Motor neuron (in vitro differentiated cells): ENCODE measurements at regions not wholly inside any gene's neighbourhood (a gene's known extent, or its start where the extent isn't known, plus 50 kb on each side); places are given as distances from the start of the nearest gene placed in this dataset.

ENCODE experiments used
- ATAC-seq, 8 experiments: fragments of 200-7000 bp; cut with Tn5 transposase; replicated peaks in 6 of 8; 2 replicates each; pipeline ENCODE4 v1.8.0; 2021; ENCODE audit warnings: mild to moderate bottlenecking in 8 of 8, moderate library complexity in 8 of 8
- H3K27ac ChIP-seq, 2 donors: fragments of 250-450 bp; sonication (Bioruptor Pico); 2 replicates each; pipeline ENCODE4 v1.9.0; 2021; ENCODE audit warnings: antibody characterized with exemption in 2 of 2, mild to moderate bottlenecking in 2 of 2, moderate library complexity in 1 of 2
- H3K4me1 ChIP-seq, 2 donors: fragments of 250-450 bp; sonication (Bioruptor Pico); replicated peaks in 1 of 2; 2 replicates each; pipeline ENCODE4 v1.6.1; 2021; ENCODE audit warnings: antibody characterized with exemption in 2 of 2, mild to moderate bottlenecking in 2 of 2, moderate library complexity in 1 of 2
- H3K4me3 ChIP-seq, 5 donors: fragments of 250-450 bp; sonication (Bioruptor Pico); 2 replicates each; pipeline ENCODE4 v1.9.0; 2021; ENCODE audit warnings: antibody characterized with exemption in 5 of 5, mild to moderate bottlenecking in 5 of 5, moderate library complexity in 4 of 5
- WGBS, 10 experiments: fragments of 450-650 bp; shearing (Covaris generic); methylation state at CpG; one replicate each; pipeline ENCODE4 v1.0.0; 2022; 5-methylcytosine and 5-hydroxymethylcytosine counted together
- in situ Hi-C, 9 experiments: fragments of 400-800 bp; cut with MboI; loops; one replicate each; pipeline ENCODE4 v1.15.0; 2021; ENCODE audit warnings: low sequenced_read_pairs in 9 of 9, low pct_unique_long_range_greater_than_20kb in 2 of 9; ENCODE audit not compliant: unreplicated experiment in 9 of 9

GRCh38 chr11:45507916-45508315, 157.5 kb downstream of the CHST1 start:
- Histone ChIP-seq H3K4me3 (no peak overlapping the region), H3K4me1 (peaks cover 13 to 15% of the 10 kb centered on the region in 2 donors), H3K27ac (no peak overlapping the region)
- in situ Hi-C loops: no loop called here
- no peak for ATAC-seq
- WGBS, 10 experiments: 40 to 100% (median 95%) methylated on average over 1 to 4 of the region's 4 CpGs; no CpG with 5 or more reads in 7 of the 10 experiments

- Histone ChIP-seq H3K4me1 (peaks cover 39 to 43% of the 10 kb centered on the region in 2 donors), H3K27ac (no peak overlapping the region), H3K4me3 (no peak overlapping the region)
- in situ Hi-C loops: no loop called here
- 5 to 100% (median 88%) methylated on average over 1 to 4 of the region's 4 CpGs for WGBS, 10 experiments
- ATAC-seq: no peak
Measured at GRCh38 chr11:45503311-45503710, 162.1 kb downstream of the CHST1 start.

GRCh38 chr11:45502226-45502545, 163.2 kb downstream of the CHST1 start:
- peak in 3 of 8 experiments; percentile 5 to 23 (median 18) for ATAC-seq
- WGBS, 10 experiments: 41 to 100% (median 50%) methylated on average over 3 to 4 of the region's 5 CpGs; no CpG with 5 or more reads in 7 of the 10 experiments

GRCh38 chr11:45501392-45502225, 163.8 kb downstream of the CHST1 start:
- ATAC-seq: peak in 6 of 8 experiments; percentile 61 to 88 (median 86)
- no peak overlapping the region for H3K4me3 ChIP-seq
- peaks cover 39 to 43% of the 10 kb centered on the region in 2 donors for H3K4me1 ChIP-seq
- H3K27ac ChIP-seq: peak overlapping the region; percentile 90 to 93
- in situ Hi-C loops: no loop called here
- 0 to 100% (median 0%) methylated on average over 1 to 4 of the region's 9 CpGs; no CpG with 5 or more reads in 4 of the 10 experiments for WGBS, 10 experiments

More at GRCh38 chr11:45502226-45502545, 163.2 kb downstream of the CHST1 start:
- H3K4me1 ChIP-seq: peaks cover 39 to 43% of the 10 kb centered on the region in 2 donors
- in situ Hi-C loops: no loop called here
- H3K27ac ChIP-seq: peak overlapping the region; percentile 90 to 93
- H3K4me3 ChIP-seq: no peak overlapping the region

GRCh38 chr11:45500451-45500850, 165.0 kb downstream of the CHST1 start:
- no peak overlapping the region for H3K4me3 ChIP-seq
- peak in 5 of 8 experiments; percentile 66 to 75 (median 67) for ATAC-seq
- peaks cover 39 to 43% of the 10 kb centered on the region in 2 donors for H3K4me1 ChIP-seq
- in situ Hi-C loops: no loop called here
- H3K27ac ChIP-seq: peak overlapping the region; percentile 90 to 93
- WGBS, 10 experiments: 0 to 20% (median 0%) methylated on average over 1 to 4 of the region's 6 CpGs; no CpG with 5 or more reads in 1 of the 10 experiments

GRCh38 chr11:45494738-45495137, 170.7 kb downstream of the CHST1 start:
- H3K4me3 ChIP-seq: no peak overlapping the region
- no peak for ATAC-seq
- in situ Hi-C loops: no loop called here

GRCh38 chr11:45489281-45489905, 176.0 kb downstream of the CHST1 start:
- peak in 5 of 8 experiments; percentile 56 to 73 (median 65) for ATAC-seq
- 0 to 80% (median 31%) methylated on average over 1 to 5 of the region's 7 CpGs; no CpG with 5 or more reads in 3 of the 10 experiments for WGBS, 10 experiments
- Histone ChIP-seq H3K4me1 (peaks cover 34 to 42% of the 10 kb centered on the region in 2 donors), H3K27ac (peak overlapping the region in 1 of 2 donors; percentile 20), H3K4me3 (no peak overlapping the region)
- in situ Hi-C loops: no loop called here

More at GRCh38 chr11:45494738-45495137, 170.7 kb downstream of the CHST1 start:
- H3K4me1 ChIP-seq: peaks cover 21 to 25% of the 10 kb centered on the region in 2 donors
- 70 to 92% methylated on average over 2 of the region's 2 CpGs; no CpG with 5 or more reads in 8 of the 10 experiments for WGBS, 10 experiments
- H3K27ac ChIP-seq: no peak overlapping the region

GRCh38 chr11:45486461-45486860, 179.0 kb downstream of the CHST1 start:
- 0 to 100% (median 77%) methylated on average over 1 to 4 of the region's 6 CpGs; no CpG with 5 or more reads in 2 of the 10 experiments for WGBS, 10 experiments
- H3K4me3 ChIP-seq: no peak overlapping the region
- H3K4me1 ChIP-seq: peaks cover 38 to 47% of the 10 kb centered on the region in 2 donors
- ATAC-seq: no peak
- in situ Hi-C loops: no loop called here
- H3K27ac ChIP-seq: no peak overlapping the region

- peak in 5 of 8 experiments; percentile 33 to 68 (median 50) for ATAC-seq
- 38 to 88% (median 62%) methylated on average over 1 to 7 of the region's 8 CpGs; no CpG with 5 or more reads in 2 of the 10 experiments for WGBS, 10 experiments
- in situ Hi-C loops: no loop called here
- Histone ChIP-seq H3K27ac (no peak overlapping the region), H3K4me3 (no peak overlapping the region), H3K4me1 (peaks cover 43 to 45% of the 10 kb centered on the region in 2 donors)
Measured at GRCh38 chr11:45485070-45485707, 180.2 kb downstream of the CHST1 start.

GRCh38 chr11:45484326-45484883, 181.0 kb downstream of the CHST1 start:
- 8 to 100% (median 70%) methylated on average over 1 to 10 of the region's 11 CpGs; no CpG with 5 or more reads in 3 of the 10 experiments for WGBS, 10 experiments
- Histone ChIP-seq H3K27ac (no peak overlapping the region), H3K4me3 (no peak overlapping the region), H3K4me1 (peaks cover 35 to 37% of the 10 kb centered on the region in 2 donors)
- in situ Hi-C loops: no loop called here
- peak in 5 of 8 experiments; percentile 6 to 57 (median 43) for ATAC-seq

GRCh38 chr11:45483416-45483815, 182.0 kb downstream of the CHST1 start:
- no peak overlapping the region for H3K27ac ChIP-seq
- H3K4me3 ChIP-seq: no peak overlapping the region
- no peak for ATAC-seq
- 40 to 100% (median 50%) methylated on average over 1 to 2 of the region's 5 CpGs; no CpG with 5 or more reads in 7 of the 10 experiments for WGBS, 10 experiments
- H3K4me1 ChIP-seq: peaks cover 27 to 30% of the 10 kb centered on the region in 2 donors
- in situ Hi-C loops: no loop called here

GRCh38 chr11:45482331-45482730, 183.1 kb downstream of the CHST1 start:
- Histone ChIP-seq H3K4me1 (peaks cover 27 to 30% of the 10 kb centered on the region in 2 donors), H3K27ac (no peak overlapping the region), H3K4me3 (no peak overlapping the region)
- WGBS, 10 experiments: 0 to 89% (median 81%) methylated on average over 3 to 4 of the region's 7 CpGs; no CpG with 5 or more reads in 7 of the 10 experiments
- in situ Hi-C loops: no loop called here
- no peak for ATAC-seq
